Cardiac fibroblast (primary cell): ENCODE measurements at regions not wholly inside any gene's neighbourhood (a gene's known extent, or its start where the extent isn't known, plus 50 kb on each side); places are given as distances from the start of the nearest gene placed in this dataset.

Source experiments
- DNase-seq, 2 donors: peaks; one replicate each; pipeline versions ENCODE4 v3.0.0 to v3.0.0-alpha.2; 2010; ENCODE audit warnings: low read depth in 2 of 2
- H3K4me3 ChIP-seq, 2 donors: replicated peaks in 1 of 2; 1 replicate in 1 of 2; 2 replicates in 1 of 2; pipeline ENCODE4 v1.5.1; 2011; ENCODE audit warnings: low read depth in 2 of 2, low read length in 2 of 2, mild to moderate bottlenecking in 2 of 2, moderate library complexity in 1 of 2
- CTCF ChIP-seq: IDR thresholded peaks from one replicate; pipeline ENCODE4 v1.5.1; 2011; ENCODE audit warnings: low read depth, mild to moderate bottlenecking, low read length, inconsistent platforms

- DNase-seq = no peak
- no peak overlapping the region for H3K4me3 ChIP-seq
- TF ChIP-seq CTCF = no peak
Measured at GRCh38 chr7:21092766-21093702, 306.3 kb upstream of the SP8 start.

- H3K4me3 ChIP-seq = no peak overlapping the region
- TF ChIP-seq CTCF = no peak
- no peak for DNase-seq
Measured at GRCh38 chr7:21094589-21094988, 307.9 kb upstream of the SP8 start.

GRCh38 chr7:21099432-21099831 is 312.7 kb upstream of the SP8 start:
- DNase-seq = peak in 1 of 2 donors; percentile 10
- no peak for TF ChIP-seq CTCF
- no peak overlapping the region for H3K4me3 ChIP-seq

GRCh38 chr7:21099955-21100354 is 313.3 kb upstream of the SP8 start:
- TF ChIP-seq CTCF = no peak

GRCh38 chr7:21101541-21101940 is 314.9 kb upstream of the SP8 start:
- DNase-seq = no peak
- TF ChIP-seq CTCF = no peak
- no peak overlapping the region for H3K4me3 ChIP-seq

More at GRCh38 chr7:21099955-21100354, 313.3 kb upstream of the SP8 start:
- no peak overlapping the region for H3K4me3 ChIP-seq
- no peak for DNase-seq

GRCh38 chr7:21103426-21104123 is 316.9 kb upstream of the SP8 start:
- H3K4me3 ChIP-seq = no peak overlapping the region
- TF ChIP-seq CTCF = no peak
- DNase-seq = no peak
